Hepatocyte (in vitro differentiated cells): ENCODE measurements at regions not wholly inside any gene's neighbourhood (a gene's known extent, or its start where the extent isn't known, plus 50 kb on each side); places are given as distances from the start of the nearest gene placed in this dataset.

Experiments
- DNase-seq: peaks from one replicate; pipeline ENCODE4 v3.0.0-alpha.2; 2016; ENCODE audit warnings: low spot score
- H2AFZ ChIP-seq: fragments of 200-600 bp; sonication (generic); 2 replicates; pipeline ENCODE4 v1.6.0; 2016; ENCODE audit warnings: antibody characterized with exemption, mild to moderate bottlenecking
- H3K27ac ChIP-seq: fragments of 200-600 bp; sonication (generic); 2 replicates; pipeline ENCODE4 v1.5.1; 2016; ENCODE audit warnings: mild to moderate bottlenecking
- H3K27me3 ChIP-seq: fragments of 200-600 bp; sonication (generic); 2 replicates; pipeline ENCODE4 v1.6.1; 2016
- H3K36me3 ChIP-seq: fragments of 200-600 bp; sonication (generic); replicated peaks from 2 replicates; pipeline ENCODE4 v1.5.1; 2016; ENCODE audit warnings: low read depth; ENCODE audit not compliant: insufficient read depth
- H3K4me1 ChIP-seq: fragments of 200-600 bp; sonication (generic); 2 replicates; pipeline ENCODE4 v1.5.1; 2016; ENCODE audit warnings: mild to moderate bottlenecking, moderate library complexity; ENCODE audit not compliant: insufficient read depth
- H3K4me2 ChIP-seq: fragments of 200-600 bp; sonication (generic); 2 replicates; pipeline ENCODE4 v1.6.0; 2016
- H3K4me3 ChIP-seq: fragments of 200-600 bp; sonication (generic); 2 replicates; pipeline ENCODE4 v1.5.1; 2016; ENCODE audit warnings: mild to moderate bottlenecking
- H3K79me2 ChIP-seq: fragments of 200-600 bp; sonication (generic); 2 replicates; pipeline ENCODE4 v1.6.0; 2017; ENCODE audit warnings: mild to moderate bottlenecking
- H3K9me2 ChIP-seq: fragments of 200-600 bp; sonication (generic); replicated peaks from 2 replicates; pipeline ENCODE4 v1.6.0; 2017; ENCODE audit warnings: mild to moderate bottlenecking; ENCODE audit not compliant: insufficient read depth
- H3K9me3 ChIP-seq: fragments of 200-600 bp; sonication (generic); 2 replicates; pipeline ENCODE4 v1.5.1; 2016; ENCODE audit warnings: low read depth, mild to moderate bottlenecking
- H4K20me1 ChIP-seq: fragments of 200-600 bp; sonication (generic); 2 replicates; pipeline ENCODE4 v1.6.0; 2016; ENCODE audit warnings: mild to moderate bottlenecking; ENCODE audit not compliant: insufficient read depth, poor library complexity, severe bottlenecking
- EZH2 ChIP-seq: fragments of 200-600 bp; sonication (generic); IDR thresholded peaks from 2 replicates; pipeline ENCODE4 v1.6.1; 2016; ENCODE audit warnings: antibody characterized with exemption, mild to moderate bottlenecking, borderline replicate concordance
- EZH2phosphoT487 ChIP-seq: fragments of 200-600 bp; sonication (generic); IDR thresholded peaks from one replicate; pipeline ENCODE4 v1.6.1; 2018; ENCODE audit warnings: antibody characterized with exemption, mild to moderate bottlenecking, low read depth, moderate library complexity; ENCODE audit not compliant: unreplicated experiment, severe bottlenecking
- WGBS: methylation state at CpG from one replicate; pipeline ENCODE4 v1.1.6; 2016; ENCODE audit warnings: low lambda C conversion rate; ENCODE audit errors: missing lambda C conversion rate; 5-methylcytosine and 5-hydroxymethylcytosine counted together
- TF ChIP-seq, protein P1 (sequence below): fragments of 200-600 bp; sonication (generic); IDR thresholded peaks from 2 replicates; pipeline ENCODE4 v1.5.1; 2016; ENCODE audit warnings: antibody characterized with exemption, mild to moderate bottlenecking; ENCODE audit not compliant: poor library complexity

DNA sequence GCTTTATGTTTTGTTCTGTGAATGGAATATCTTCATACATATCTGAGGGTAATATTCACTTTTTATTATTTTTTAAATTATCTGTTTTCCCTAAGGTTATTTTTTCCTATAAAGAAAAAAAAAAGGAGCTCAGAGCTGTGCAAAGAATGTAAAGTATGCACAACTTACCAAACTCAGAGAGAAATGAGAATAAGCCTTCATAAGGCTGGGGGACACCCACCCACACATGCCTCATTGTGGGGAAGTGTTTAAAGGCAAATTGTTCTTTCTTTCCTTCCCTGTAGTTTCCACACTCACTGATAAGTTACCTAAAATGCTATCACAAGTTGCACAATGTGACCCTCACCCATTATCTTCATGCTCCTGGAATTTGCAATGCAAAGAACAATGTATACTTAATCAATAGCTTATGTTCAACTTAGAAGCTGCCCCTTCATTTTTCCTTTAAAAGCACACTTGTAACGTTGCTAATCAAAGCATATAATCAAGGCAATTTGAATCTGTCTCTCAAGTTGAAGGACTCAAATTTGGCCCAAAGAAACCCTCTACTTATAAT, 108.1 kb downstream of the GNAT3 start:
- Histone ChIP-seq H3K4me1 (no peaks in the 10 kb centered on the region), H3K9me3 (no peaks in the 10 kb centered on the region), H4K20me1 (no peaks in the 10 kb centered on the region), H3K27me3 (no peaks in the 10 kb centered on the region), H3K27ac (no peak overlapping the region), H3K36me3 (no peaks in the 10 kb centered on the region), H3K9me2 (no peaks in the 10 kb centered on the region), H2AFZ (no peak overlapping the region), H3K79me2 (no peaks in the 10 kb centered on the region), H3K4me3 (no peak overlapping the region), H3K4me2 (no peak overlapping the region)
- TF ChIP-seq, protein P1, sequence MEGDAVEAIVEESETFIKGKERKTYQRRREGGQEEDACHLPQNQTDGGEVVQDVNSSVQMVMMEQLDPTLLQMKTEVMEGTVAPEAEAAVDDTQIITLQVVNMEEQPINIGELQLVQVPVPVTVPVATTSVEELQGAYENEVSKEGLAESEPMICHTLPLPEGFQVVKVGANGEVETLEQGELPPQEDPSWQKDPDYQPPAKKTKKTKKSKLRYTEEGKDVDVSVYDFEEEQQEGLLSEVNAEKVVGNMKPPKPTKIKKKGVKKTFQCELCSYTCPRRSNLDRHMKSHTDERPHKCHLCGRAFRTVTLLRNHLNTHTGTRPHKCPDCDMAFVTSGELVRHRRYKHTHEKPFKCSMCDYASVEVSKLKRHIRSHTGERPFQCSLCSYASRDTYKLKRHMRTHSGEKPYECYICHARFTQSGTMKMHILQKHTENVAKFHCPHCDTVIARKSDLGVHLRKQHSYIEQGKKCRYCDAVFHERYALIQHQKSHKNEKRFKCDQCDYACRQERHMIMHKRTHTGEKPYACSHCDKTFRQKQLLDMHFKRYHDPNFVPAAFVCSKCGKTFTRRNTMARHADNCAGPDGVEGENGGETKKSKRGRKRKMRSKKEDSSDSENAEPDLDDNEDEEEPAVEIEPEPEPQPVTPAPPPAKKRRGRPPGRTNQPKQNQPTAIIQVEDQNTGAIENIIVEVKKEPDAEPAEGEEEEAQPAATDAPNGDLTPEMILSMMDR = no peak
- TF ChIP-seq EZH2 = no peak
- WGBS = 22% methylated on average over 1 of the region's 1 CpG
- DNase-seq = no peak

DNA sequence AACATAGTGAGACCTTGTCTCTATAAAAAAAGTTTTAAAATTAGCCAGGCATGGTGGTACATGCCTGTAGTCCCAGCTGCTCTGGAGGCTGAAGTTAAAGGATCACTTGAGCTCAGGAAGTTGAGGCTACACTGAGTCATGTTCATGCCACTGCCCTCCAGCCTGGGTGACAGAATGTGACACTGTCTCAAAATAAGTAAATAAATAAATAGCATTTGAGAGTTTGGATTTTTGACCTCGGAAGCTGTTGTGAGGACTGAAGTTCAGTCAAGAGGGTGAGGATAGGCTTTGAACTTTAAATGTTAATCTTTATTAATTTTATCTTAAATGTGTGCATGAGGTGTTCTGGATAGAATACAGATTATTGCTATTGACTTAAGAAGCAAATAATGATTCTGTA, 110.2 kb downstream of the GNAT3 start:
- no peaks in the 10 kb centered on the region for H3K79me2 ChIP-seq
- no peak overlapping the region for H3K4me2 ChIP-seq
- no peak overlapping the region for H3K4me3 ChIP-seq
- no peaks in the 10 kb centered on the region for H3K36me3 ChIP-seq
- H3K27ac ChIP-seq = no peak overlapping the region
- no peak overlapping the region for H2AFZ ChIP-seq
- H3K4me1 ChIP-seq = no peaks in the 10 kb centered on the region
- no peaks in the 10 kb centered on the region for H3K9me2 ChIP-seq
- no peaks in the 10 kb centered on the region for H3K9me3 ChIP-seq
- H3K27me3 ChIP-seq = no peaks in the 10 kb centered on the region
- 81% methylated on average over 1 of the region's 1 CpG for WGBS
- DNase-seq = no peak
- TF ChIP-seq EZH2phosphoT487 (no peak), EZH2 (no peak)
- TF ChIP-seq, protein P1 = no peak
- H4K20me1 ChIP-seq = no peaks in the 10 kb centered on the region

DNA sequence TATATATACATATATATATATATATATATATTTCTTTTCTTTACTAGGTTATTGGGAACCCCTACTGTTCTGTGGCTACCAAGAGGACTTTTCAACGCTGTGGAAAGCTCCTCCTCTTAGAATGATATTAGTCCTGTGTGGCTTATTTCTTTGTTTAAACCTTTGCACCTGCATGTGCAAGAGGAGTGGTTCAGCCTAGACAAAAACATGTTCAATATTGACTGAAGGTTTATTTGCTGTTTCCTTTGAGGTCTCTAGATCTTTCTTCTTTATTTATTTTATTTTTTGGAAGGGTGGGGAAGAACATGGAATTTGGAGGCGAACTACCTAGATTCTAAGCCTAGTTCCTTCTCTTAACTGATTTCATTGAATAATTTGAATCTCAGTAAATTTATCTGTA, 118.1 kb downstream of the GNAT3 start:
- TF ChIP-seq EZH2phosphoT487 (no peak), EZH2 (no peak)
- TF ChIP-seq, protein P1 = no peak
- Histone ChIP-seq H3K4me1 (no peaks in the 10 kb centered on the region), H3K9me3 (no peaks in the 10 kb centered on the region), H4K20me1 (no peaks in the 10 kb centered on the region), H3K36me3 (no peaks in the 10 kb centered on the region), H3K27me3 (no peaks in the 10 kb centered on the region), H3K9me2 (no peaks in the 10 kb centered on the region), H3K27ac (no peak overlapping the region), H3K4me2 (no peak overlapping the region), H2AFZ (no peak overlapping the region), H3K79me2 (no peaks in the 10 kb centered on the region), H3K4me3 (no peak overlapping the region)
- DNase-seq = no peak
- WGBS = 60% methylated on average over 2 of the region's 2 CpGs
